ENCODE measurements at regions not wholly inside any gene's neighbourhood (a gene's known extent, or its start where the extent isn't known, plus 50 kb on each side); places are given as distances from the start of the nearest gene placed in this dataset.

- TF ChIP-seq, protein P1, sequence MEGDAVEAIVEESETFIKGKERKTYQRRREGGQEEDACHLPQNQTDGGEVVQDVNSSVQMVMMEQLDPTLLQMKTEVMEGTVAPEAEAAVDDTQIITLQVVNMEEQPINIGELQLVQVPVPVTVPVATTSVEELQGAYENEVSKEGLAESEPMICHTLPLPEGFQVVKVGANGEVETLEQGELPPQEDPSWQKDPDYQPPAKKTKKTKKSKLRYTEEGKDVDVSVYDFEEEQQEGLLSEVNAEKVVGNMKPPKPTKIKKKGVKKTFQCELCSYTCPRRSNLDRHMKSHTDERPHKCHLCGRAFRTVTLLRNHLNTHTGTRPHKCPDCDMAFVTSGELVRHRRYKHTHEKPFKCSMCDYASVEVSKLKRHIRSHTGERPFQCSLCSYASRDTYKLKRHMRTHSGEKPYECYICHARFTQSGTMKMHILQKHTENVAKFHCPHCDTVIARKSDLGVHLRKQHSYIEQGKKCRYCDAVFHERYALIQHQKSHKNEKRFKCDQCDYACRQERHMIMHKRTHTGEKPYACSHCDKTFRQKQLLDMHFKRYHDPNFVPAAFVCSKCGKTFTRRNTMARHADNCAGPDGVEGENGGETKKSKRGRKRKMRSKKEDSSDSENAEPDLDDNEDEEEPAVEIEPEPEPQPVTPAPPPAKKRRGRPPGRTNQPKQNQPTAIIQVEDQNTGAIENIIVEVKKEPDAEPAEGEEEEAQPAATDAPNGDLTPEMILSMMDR (IDR thresholded peaks at IDR 0.05) = no peak
- TF ChIP-seq POLR2A (IDR thresholded peaks at IDR 0.05) = no peak
Measured at GRCh38 chr3:13136426-13136825, 63.2 kb upstream of the IQSEC1 start.
